ENCODE measurements at regions not wholly inside any gene's neighbourhood (a gene's known extent, or its start where the extent isn't known, plus 50 kb on each side); places are given as distances from the start of the nearest gene placed in this dataset.

DNA sequence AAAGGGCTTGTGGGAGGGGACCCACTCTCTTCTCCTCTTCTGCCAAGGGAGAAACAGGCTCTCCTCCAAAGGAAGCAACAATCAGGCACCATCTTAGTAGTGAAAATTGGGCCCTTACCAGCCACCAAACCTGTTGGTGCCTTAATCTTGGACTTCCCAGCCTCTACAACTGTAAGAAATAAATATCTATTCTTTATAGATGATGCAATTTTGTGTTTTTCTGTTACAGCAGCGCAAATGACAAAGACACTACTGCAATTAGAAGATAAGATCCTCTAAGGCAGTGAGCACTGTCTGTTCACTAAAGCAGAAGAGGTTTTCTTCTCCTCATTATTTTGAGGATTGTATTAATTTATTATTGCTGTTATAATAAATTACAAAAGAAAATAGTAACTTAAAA, 691.4 kb upstream of the CCDC179 start:
- H3K4me1 ChIP-seq (ENCODE audit: control insufficient read depth, insufficient read depth, low read length): no peaks in the 10 kb centered on the region
- no peaks in the 10 kb centered on the region for H3K36me3 ChIP-seq (ENCODE audit: control insufficient read depth in 2 of 2, insufficient read depth in 2 of 2, low read length in 2 of 2)
- no peak overlapping the region for H3K27ac ChIP-seq (ENCODE audit: low read length)

GRCh38 chr11:23554002-23554401, 693.7 kb upstream of the CCDC179 start:
- H3K27ac ChIP-seq (ENCODE audit: low read length): no peak overlapping the region
- H3K9ac ChIP-seq (ENCODE audit: low read length in 2 of 2): no peak overlapping the region
- peaks cover 0 to 2% of the 10 kb centered on the region in 2 donors for H3K9me3 ChIP-seq (ENCODE audit: control insufficient read depth in 2 of 2, low read length in 2 of 2)
- no peak overlapping the region for H3K4me3 ChIP-seq (ENCODE audit: low read length in 2 of 2)
- H3K27me3 ChIP-seq (ENCODE audit: control insufficient read depth in 1 of 2, insufficient read depth in 2 of 2, low read length in 2 of 2): no peaks in the 10 kb centered on the region
- H3K36me3 ChIP-seq (ENCODE audit: control insufficient read depth in 2 of 2, insufficient read depth in 2 of 2, low read length in 2 of 2): no peaks in the 10 kb centered on the region
- no peaks in the 10 kb centered on the region for H3K4me1 ChIP-seq (ENCODE audit: control insufficient read depth, insufficient read depth, low read length)

More for the DNA sequence above, 691.4 kb upstream of the CCDC179 start:
- H3K4me3 ChIP-seq (ENCODE audit: low read length in 2 of 2): no peak overlapping the region
- no peak overlapping the region for H3K9ac ChIP-seq (ENCODE audit: low read length in 2 of 2)
- no peaks in the 10 kb centered on the region for H3K27me3 ChIP-seq (ENCODE audit: control insufficient read depth in 1 of 2, insufficient read depth in 2 of 2, low read length in 2 of 2)
- peaks cover 0 to 2% of the 10 kb centered on the region in 2 donors for H3K9me3 ChIP-seq (ENCODE audit: control insufficient read depth in 2 of 2, low read length in 2 of 2)

DNA sequence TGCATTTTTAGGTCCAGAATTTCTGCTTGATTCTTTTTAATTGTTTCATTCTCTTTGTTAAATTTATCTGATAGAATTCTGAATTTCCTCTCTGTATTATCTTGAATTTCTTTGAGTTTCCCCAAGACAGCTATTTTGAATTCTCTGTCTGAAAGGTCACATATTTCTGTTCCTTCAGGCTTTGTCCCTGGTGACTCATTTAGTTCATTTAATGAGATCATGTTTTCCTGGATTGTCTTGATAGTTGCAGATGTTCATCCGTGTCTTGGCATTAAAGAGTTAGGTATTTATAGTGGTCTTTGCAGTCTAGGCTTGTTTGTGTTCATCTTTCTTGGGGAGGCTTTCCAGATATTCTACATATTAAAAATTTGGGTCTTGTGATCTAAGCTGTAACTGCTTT, 694.8 kb upstream of the CCDC179 start:
- peaks cover 0 to 2% of the 10 kb centered on the region in 2 donors for H3K9me3 ChIP-seq (ENCODE audit: control insufficient read depth in 2 of 2, low read length in 2 of 2)
- H3K36me3 ChIP-seq (ENCODE audit: control insufficient read depth in 2 of 2, insufficient read depth in 2 of 2, low read length in 2 of 2): no peaks in the 10 kb centered on the region
- H3K4me1 ChIP-seq (ENCODE audit: control insufficient read depth, insufficient read depth, low read length): no peaks in the 10 kb centered on the region
- H3K27ac ChIP-seq (ENCODE audit: low read length): no peak overlapping the region
- H3K27me3 ChIP-seq (ENCODE audit: control insufficient read depth in 1 of 2, insufficient read depth in 2 of 2, low read length in 2 of 2): no peaks in the 10 kb centered on the region
- H3K9ac ChIP-seq (ENCODE audit: low read length in 2 of 2): no peak overlapping the region
- no peak overlapping the region for H3K4me3 ChIP-seq (ENCODE audit: low read length in 2 of 2)

DNA sequence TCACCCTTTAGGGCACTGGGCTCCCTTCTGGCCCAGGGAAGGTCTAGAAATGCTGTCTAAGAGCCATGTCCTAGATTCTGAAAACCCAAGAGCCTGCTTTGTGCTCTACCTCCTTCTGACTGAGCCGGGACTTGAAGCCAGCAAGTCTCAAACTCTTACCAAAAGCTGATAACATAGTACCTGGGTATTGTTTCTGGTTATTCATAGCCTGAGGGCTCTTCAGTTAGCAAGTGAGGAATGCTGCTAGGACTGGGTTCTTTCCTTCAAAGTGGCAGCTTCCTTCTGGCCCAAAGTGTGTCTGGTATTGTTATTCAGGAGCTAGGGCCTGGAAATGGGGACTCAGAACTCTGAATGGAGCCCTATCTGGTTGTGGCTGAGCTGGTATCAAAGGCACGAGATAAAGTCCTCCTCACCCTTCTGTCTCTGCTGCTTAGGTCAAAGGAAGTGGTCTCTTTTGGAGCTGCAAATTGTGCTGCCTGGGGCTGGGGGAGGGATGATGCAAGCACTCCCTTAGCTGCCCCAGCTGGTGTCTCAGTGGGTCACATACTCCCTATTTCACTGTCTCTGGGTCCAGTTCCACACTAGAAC, 696.0 kb upstream of the CCDC179 start:
- no peak overlapping the region for H3K27ac ChIP-seq (ENCODE audit: low read length)

GRCh38 chr11:23563591-23563990, 703.3 kb upstream of the CCDC179 start:
- no peaks in the 10 kb centered on the region for H3K4me1 ChIP-seq (ENCODE audit: control insufficient read depth, insufficient read depth, low read length)
- no peak overlapping the region for H3K9ac ChIP-seq (ENCODE audit: low read length in 2 of 2)
- H3K27ac ChIP-seq (ENCODE audit: low read length): no peak overlapping the region
- H3K9me3 ChIP-seq (ENCODE audit: control insufficient read depth in 2 of 2, low read length in 2 of 2): no peaks in the 10 kb centered on the region
- H3K27me3 ChIP-seq (ENCODE audit: control insufficient read depth in 1 of 2, insufficient read depth in 2 of 2, low read length in 2 of 2): no peaks in the 10 kb centered on the region
- no peaks in the 10 kb centered on the region for H3K36me3 ChIP-seq (ENCODE audit: control insufficient read depth in 2 of 2, insufficient read depth in 2 of 2, low read length in 2 of 2)
- H3K4me3 ChIP-seq (ENCODE audit: low read length in 2 of 2): no peak overlapping the region

More for the DNA sequence above, 696.0 kb upstream of the CCDC179 start:
- Histone ChIP-seq H3K27me3 (ENCODE audit: control insufficient read depth in 1 of 2, insufficient read depth in 2 of 2, low read length in 2 of 2) (no peaks in the 10 kb centered on the region), H3K4me3 (ENCODE audit: low read length in 2 of 2) (no peak overlapping the region), H3K4me1 (ENCODE audit: control insufficient read depth, insufficient read depth, low read length) (no peaks in the 10 kb centered on the region), H3K9me3 (ENCODE audit: control insufficient read depth in 2 of 2, low read length in 2 of 2) (peaks cover 0 to 2% of the 10 kb centered on the region in 2 donors), H3K36me3 (ENCODE audit: control insufficient read depth in 2 of 2, insufficient read depth in 2 of 2, low read length in 2 of 2) (no peaks in the 10 kb centered on the region), H3K9ac (ENCODE audit: low read length in 2 of 2) (no peak overlapping the region)

DNA sequence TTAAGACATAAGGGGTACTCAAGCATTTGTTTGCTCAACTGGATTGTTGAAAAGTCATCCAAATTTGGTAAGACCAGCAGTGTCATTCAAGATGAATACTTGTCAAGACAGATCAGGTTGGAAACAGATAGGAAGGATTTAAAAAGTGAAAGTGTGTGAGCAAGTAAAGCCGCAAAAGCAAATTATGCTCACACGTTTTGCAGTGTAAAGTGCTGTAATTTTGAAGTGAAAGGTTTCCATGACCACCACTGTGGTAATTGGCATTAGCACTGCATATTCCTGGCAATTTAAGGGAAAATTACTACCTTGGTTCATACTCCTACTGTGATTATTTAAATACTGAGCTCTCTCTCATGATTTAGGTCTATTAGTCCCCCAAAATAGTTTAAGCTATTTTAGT, 704.1 kb upstream of the CCDC179 start:
- no peak overlapping the region for H3K27ac ChIP-seq (ENCODE audit: low read length)
- no peaks in the 10 kb centered on the region for H3K4me1 ChIP-seq (ENCODE audit: control insufficient read depth, insufficient read depth, low read length)
- H3K36me3 ChIP-seq (ENCODE audit: control insufficient read depth in 2 of 2, insufficient read depth in 2 of 2, low read length in 2 of 2): no peaks in the 10 kb centered on the region
- H3K9ac ChIP-seq (ENCODE audit: low read length in 2 of 2): no peak overlapping the region
- H3K4me3 ChIP-seq (ENCODE audit: low read length in 2 of 2): no peak overlapping the region
- no peaks in the 10 kb centered on the region for H3K9me3 ChIP-seq (ENCODE audit: control insufficient read depth in 2 of 2, low read length in 2 of 2)
- H3K27me3 ChIP-seq (ENCODE audit: control insufficient read depth in 1 of 2, insufficient read depth in 2 of 2, low read length in 2 of 2): no peaks in the 10 kb centered on the region

- H3K9me3 ChIP-seq (ENCODE audit: control insufficient read depth in 2 of 2, low read length in 2 of 2): no peaks in the 10 kb centered on the region
- H3K27ac ChIP-seq (ENCODE audit: low read length): no peak overlapping the region
- no peak overlapping the region for H3K4me3 ChIP-seq (ENCODE audit: low read length in 2 of 2)
- H3K4me1 ChIP-seq (ENCODE audit: control insufficient read depth, insufficient read depth, low read length): no peaks in the 10 kb centered on the region
- no peak overlapping the region for H3K9ac ChIP-seq (ENCODE audit: low read length in 2 of 2)
- H3K27me3 ChIP-seq (ENCODE audit: control insufficient read depth in 1 of 2, insufficient read depth in 2 of 2, low read length in 2 of 2): no peaks in the 10 kb centered on the region
- no peaks in the 10 kb centered on the region for H3K36me3 ChIP-seq (ENCODE audit: control insufficient read depth in 2 of 2, insufficient read depth in 2 of 2, low read length in 2 of 2)
Measured at GRCh38 chr11:23569134-23569533, 708.9 kb upstream of the CCDC179 start.

- no peaks in the 10 kb centered on the region for H3K27me3 ChIP-seq (ENCODE audit: control insufficient read depth in 1 of 2, insufficient read depth in 2 of 2, low read length in 2 of 2)
- no peaks in the 10 kb centered on the region for H3K36me3 ChIP-seq (ENCODE audit: control insufficient read depth in 2 of 2, insufficient read depth in 2 of 2, low read length in 2 of 2)
- H3K27ac ChIP-seq (ENCODE audit: low read length): no peak overlapping the region
- H3K9ac ChIP-seq (ENCODE audit: low read length in 2 of 2): no peak overlapping the region
- no peaks in the 10 kb centered on the region for H3K9me3 ChIP-seq (ENCODE audit: control insufficient read depth in 2 of 2, low read length in 2 of 2)
- H3K4me3 ChIP-seq (ENCODE audit: low read length in 2 of 2): no peak overlapping the region
- no peaks in the 10 kb centered on the region for H3K4me1 ChIP-seq (ENCODE audit: control insufficient read depth, insufficient read depth, low read length)
Measured at GRCh38 chr11:23569547-23569946, 709.3 kb upstream of the CCDC179 start.

DNA sequence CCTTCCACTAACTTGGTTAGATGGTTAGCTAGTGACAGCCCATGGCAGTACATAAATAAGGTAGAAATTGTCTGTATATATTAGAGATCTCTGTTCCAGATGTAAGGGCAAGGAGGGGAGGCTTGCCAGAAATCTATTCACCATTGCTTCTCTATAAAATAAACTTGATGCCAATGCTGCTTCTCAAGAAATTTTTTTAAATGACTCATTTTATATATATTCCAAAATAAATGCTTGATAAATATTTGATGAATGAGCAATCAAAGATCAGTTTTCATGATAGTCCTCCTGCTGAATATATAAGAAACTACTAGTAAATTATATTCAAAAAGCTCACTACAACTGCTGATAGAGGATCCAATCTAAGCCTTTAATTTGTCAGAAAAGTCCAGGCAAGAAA, 710.6 kb upstream of the CCDC179 start:
- Histone ChIP-seq H3K27me3 (ENCODE audit: control insufficient read depth in 1 of 2, insufficient read depth in 2 of 2, low read length in 2 of 2) (no peaks in the 10 kb centered on the region), H3K4me1 (ENCODE audit: control insufficient read depth, insufficient read depth, low read length) (no peaks in the 10 kb centered on the region), H3K9ac (ENCODE audit: low read length in 2 of 2) (no peak overlapping the region), H3K36me3 (ENCODE audit: control insufficient read depth in 2 of 2, insufficient read depth in 2 of 2, low read length in 2 of 2) (no peaks in the 10 kb centered on the region), H3K27ac (ENCODE audit: low read length) (no peak overlapping the region), H3K4me3 (ENCODE audit: low read length in 2 of 2) (no peak overlapping the region), H3K9me3 (ENCODE audit: control insufficient read depth in 2 of 2, low read length in 2 of 2) (no peaks in the 10 kb centered on the region)

DNA sequence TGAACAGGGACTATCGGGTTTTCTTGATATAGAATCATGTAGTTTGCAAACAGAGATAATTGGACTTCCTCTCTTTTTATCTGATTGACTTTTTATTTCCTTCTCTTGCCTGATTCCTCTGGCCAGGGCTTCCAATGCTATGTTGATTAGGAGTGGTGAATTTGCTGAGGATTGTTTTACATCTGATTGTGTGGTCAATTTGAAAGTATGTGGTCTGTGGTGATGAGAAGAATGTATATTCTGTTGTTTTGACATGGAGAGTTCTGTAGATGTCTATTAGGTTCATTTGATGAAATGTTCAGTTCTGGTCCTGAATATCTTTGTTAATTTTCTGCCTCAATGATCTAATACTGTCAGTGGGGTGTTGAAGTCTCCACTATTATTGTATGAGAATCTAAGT, 713.2 kb upstream of the CCDC179 start:
- no peaks in the 10 kb centered on the region for H3K27me3 ChIP-seq (ENCODE audit: control insufficient read depth in 1 of 2, insufficient read depth in 2 of 2, low read length in 2 of 2)
- H3K9me3 ChIP-seq (ENCODE audit: control insufficient read depth in 2 of 2, low read length in 2 of 2): no peaks in the 10 kb centered on the region
- no peaks in the 10 kb centered on the region for H3K36me3 ChIP-seq (ENCODE audit: control insufficient read depth in 2 of 2, insufficient read depth in 2 of 2, low read length in 2 of 2)
- H3K4me3 ChIP-seq (ENCODE audit: low read length in 2 of 2): no peak overlapping the region
- H3K27ac ChIP-seq (ENCODE audit: low read length): no peak overlapping the region
- no peak overlapping the region for H3K9ac ChIP-seq (ENCODE audit: low read length in 2 of 2)
- no peaks in the 10 kb centered on the region for H3K4me1 ChIP-seq (ENCODE audit: control insufficient read depth, insufficient read depth, low read length)

DNA sequence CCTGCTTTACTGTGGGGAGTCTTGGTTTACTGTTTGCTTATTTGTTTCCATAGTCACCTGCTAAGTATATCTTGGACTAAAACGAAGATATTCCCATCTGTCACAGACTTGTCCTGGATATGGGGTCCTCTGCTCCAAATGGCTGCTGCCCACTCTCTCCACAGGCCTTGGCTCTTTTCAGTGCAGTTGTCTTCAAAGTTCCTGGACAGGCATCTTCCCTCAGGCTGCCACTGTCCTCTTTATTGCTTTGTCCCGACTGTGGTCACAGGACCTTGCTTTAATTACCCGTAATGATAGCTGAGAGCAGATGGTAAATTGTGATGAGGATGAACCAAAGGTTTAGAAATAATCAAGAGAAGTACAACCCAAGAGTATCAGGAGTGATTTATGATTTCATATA, 713.9 kb upstream of the CCDC179 start:
- Histone ChIP-seq H3K36me3 (ENCODE audit: control insufficient read depth in 2 of 2, insufficient read depth in 2 of 2, low read length in 2 of 2) (no peaks in the 10 kb centered on the region), H3K9me3 (ENCODE audit: control insufficient read depth in 2 of 2, low read length in 2 of 2) (no peaks in the 10 kb centered on the region), H3K27me3 (ENCODE audit: control insufficient read depth in 1 of 2, insufficient read depth in 2 of 2, low read length in 2 of 2) (no peaks in the 10 kb centered on the region), H3K27ac (ENCODE audit: low read length) (no peak overlapping the region), H3K4me1 (ENCODE audit: control insufficient read depth, insufficient read depth, low read length) (no peaks in the 10 kb centered on the region), H3K9ac (ENCODE audit: low read length in 2 of 2) (no peak overlapping the region), H3K4me3 (ENCODE audit: low read length in 2 of 2) (no peak overlapping the region)

All from stomach smooth muscle (tissue), 2 donors.